HG03469 (cell line): ENCODE measurements at regions not wholly inside any gene's neighbourhood (a gene's known extent, or its start where the extent isn't known, plus 50 kb on each side); places are given as distances from the start of the nearest gene placed in this dataset.
A peak's percentile ranks its signal among the peaks of the same experiment; 100 is the strongest.

Source experiments
- ATAC-seq: cut with Tn5 transposase; IDR thresholded peaks from one replicate; pipeline ENCODE4 v1.9.1; 2021; ENCODE audit warnings: mild to moderate bottlenecking, moderate library complexity, moderate number of reproducible peaks; ENCODE audit not compliant: unreplicated experiment

DNA sequence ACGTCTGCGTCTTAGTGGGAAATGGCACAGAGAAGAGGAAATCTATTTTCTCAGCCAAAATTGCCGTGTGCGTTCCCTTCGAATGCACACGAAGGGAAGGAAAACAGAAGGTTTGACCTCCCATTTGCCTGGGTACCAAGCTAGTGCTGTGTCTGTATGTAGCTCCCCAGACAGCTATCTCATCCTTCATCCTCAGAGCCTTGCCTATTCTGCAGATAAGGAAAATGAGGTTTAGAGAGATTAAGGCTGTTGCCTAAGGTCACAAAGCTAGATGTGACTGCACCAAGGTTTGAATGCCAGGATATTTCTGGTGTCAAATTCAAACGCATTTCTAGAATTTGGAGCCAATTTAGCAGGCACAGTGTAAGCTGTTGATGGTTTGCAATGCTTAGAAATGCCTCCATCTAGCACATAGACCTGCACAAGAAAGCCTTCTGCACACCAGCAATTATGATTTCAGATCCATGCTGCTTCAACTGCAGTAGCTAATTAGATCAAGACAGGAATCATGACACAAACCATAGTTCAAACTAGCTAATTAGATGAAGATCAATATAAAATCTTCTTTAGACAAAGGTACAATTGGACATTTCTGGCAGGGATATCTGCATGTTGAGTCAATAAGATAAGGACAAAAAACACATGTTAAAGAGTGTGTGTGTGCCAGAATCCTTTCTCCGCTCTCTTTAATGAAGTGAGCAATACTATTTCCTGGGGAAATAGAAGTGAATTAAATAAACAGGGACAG is 115.1 kb downstream of the CMPK2 start:
- ATAC-seq, result no peak

DNA sequence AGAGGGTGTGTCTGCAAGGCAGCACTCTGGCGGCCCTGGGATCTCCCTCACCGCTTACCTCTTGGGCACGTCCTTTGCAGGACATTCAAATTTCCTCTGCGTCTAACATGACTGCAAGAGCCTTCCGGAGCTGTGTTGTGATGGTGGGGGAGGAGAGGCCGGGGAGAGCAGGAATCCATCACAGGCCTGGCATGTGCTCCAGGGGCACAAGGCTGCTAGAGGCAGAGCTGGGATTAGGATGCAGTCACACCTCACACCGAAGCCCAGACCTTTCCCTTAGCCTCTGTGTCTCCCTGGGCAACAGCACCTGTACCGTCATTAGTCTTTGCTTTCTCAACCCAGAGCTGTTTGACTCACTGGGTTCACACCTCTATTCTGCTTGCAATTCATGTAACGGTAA is 111.3 kb downstream of the CMPK2 start:
- ATAC-seq, result no peak

DNA sequence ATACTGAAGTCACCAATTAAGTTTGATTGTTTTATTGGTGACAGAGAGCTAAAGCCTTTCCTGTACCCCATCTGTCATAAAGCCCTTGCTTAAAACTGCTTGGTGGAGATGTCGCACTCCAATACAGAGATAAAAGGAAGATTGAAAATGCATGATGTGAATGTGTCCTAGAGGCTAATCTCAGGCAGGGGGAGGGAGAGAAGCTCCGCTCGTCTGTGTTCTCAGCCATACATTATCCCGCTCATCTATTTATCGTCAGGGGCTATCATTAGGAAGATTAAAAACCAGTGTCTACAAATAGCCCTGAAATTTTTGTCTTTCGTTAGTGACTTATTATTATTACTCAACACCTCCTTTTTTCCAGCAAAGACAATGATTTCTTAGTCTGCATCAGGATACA is 110.3 kb downstream of the CMPK2 start:
- ATAC-seq, result no peak

DNA sequence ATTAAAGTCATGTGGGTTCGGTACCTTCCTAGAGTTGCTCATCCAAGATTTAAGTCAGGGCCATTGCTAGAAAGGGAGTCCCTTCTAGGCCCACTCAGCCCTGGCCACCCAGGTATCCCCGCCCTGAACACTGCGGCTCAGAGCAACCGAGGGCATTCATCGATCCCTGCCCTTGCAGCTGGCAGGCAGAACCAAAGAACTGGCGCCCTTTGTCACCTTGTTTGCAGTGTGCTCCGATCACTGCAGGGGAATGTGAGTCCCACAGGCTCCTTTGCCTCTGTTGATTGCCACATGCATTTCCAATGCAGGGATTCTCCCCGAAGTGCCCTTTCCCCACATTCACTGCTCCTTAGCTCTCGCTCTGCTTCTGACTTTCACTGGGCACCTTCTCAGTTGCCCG is 108.5 kb downstream of the CMPK2 start:
- no peak for ATAC-seq

DNA sequence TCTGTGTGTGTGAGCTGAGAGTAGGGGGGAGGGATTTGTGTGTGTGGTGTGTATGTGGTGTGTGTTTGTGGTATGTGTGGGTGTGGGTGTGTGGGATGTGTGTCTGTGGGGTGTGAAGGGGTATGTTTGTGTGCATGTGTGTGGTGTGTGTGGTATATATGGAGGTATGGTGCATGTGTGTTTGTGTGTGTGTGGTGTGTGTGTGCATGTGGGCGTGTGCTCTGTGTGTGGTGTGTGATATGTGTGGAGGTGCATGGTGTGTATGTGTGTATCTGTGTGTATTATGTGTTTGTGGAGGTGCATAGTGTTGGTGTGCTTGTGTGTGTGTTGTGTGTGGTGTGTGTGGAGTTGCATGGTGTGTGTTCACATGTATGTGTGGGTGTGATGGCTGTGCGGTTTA is 106.0 kb downstream of the CMPK2 start:
- no peak for ATAC-seq

DNA sequence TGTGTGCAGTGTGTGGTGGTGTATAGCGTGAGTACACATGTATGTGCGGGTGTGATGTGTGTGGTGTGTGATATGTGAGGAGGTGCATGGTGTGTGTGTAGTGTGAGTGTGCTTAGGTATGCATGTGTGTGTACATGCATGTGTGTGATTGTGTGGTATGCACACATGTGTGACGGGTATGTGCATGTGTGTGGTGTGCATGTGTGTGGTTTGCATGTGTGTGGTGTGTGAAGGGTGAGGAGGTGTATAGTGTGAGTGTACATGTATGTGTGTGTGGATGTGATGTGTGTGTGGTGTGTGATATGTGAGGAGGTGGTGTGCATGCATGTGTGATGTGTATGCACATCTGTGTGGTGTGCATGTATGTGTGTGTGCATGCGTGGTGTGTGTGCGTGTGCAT is 105.6 kb downstream of the CMPK2 start:
- no peak for ATAC-seq

DNA sequence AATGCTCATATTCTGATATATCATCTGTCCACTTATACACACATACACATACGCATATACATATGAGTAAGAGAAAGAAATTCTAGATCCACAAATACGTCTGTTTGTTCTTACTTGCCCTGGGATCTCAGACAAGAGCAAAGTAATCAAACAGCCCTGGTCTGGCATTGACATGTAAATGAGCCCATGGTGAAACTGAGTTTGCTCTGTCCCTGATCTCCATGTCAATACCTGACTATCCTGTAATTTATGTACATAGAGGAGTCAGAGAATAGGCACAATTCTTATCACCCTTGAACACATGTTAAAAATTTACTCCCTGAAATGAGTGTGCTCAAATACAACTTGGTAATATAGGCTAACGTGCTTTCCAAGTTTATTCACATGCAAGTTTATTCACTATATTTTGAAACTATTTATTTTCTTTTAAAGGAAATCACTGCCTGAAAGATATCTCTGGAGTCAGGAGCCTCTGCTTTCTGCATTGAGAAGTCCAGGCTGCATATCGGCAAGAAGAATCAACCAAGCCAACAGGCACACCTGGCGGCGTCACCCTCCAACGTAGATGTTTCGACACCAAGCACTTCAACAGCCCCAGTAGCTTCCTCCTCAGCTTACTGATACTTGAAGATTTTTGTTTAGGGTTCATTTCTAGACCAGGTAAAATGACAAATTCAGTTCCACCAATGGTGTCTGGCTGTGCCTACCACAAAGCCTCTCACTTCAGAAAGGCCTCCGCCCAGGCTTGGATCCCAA is 100.6 kb downstream of the CMPK2 start:
- ATAC-seq, result no peak

DNA sequence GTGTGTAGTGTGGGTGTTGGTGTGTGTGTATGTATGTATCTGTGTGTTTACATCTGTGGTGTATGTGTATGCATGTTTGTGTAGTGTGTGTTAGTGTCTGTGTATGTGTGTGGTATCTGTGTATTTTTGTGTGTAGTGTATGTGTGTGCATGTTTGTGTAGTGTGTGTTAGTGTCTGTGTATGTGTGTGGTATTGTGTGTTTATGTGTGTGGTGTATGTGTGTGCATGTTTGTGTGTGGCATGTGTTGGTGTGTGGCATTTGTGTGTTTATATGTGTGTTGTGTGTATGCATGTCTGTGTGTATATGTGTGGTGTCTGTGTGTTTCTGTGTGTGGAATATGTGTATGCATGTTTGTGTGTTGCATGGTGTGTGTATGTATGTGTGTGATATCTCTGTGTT is 96.4 kb downstream of the CMPK2 start:
- ATAC-seq, result no peak

DNA sequence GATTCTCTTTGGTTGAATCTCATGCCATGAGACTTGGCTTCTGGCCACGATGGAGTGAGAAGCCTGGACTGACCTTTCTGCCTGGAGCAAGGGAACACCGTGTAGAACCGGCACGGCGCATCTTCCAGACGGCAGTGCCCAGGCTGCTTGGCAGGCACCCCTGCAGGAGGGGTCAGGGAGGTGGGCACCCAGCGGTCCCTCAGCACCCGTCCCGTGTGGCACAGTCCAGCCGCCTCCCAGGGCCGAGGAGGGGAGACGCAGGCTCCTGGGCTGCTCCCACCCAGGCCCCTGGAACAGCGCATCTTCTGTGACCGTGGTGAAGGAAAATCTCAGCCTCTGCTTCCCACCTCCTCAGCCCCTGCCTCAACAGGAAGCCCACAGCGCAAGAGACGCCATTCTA is 95.7 kb downstream of the CMPK2 start:
- no peak for ATAC-seq

DNA sequence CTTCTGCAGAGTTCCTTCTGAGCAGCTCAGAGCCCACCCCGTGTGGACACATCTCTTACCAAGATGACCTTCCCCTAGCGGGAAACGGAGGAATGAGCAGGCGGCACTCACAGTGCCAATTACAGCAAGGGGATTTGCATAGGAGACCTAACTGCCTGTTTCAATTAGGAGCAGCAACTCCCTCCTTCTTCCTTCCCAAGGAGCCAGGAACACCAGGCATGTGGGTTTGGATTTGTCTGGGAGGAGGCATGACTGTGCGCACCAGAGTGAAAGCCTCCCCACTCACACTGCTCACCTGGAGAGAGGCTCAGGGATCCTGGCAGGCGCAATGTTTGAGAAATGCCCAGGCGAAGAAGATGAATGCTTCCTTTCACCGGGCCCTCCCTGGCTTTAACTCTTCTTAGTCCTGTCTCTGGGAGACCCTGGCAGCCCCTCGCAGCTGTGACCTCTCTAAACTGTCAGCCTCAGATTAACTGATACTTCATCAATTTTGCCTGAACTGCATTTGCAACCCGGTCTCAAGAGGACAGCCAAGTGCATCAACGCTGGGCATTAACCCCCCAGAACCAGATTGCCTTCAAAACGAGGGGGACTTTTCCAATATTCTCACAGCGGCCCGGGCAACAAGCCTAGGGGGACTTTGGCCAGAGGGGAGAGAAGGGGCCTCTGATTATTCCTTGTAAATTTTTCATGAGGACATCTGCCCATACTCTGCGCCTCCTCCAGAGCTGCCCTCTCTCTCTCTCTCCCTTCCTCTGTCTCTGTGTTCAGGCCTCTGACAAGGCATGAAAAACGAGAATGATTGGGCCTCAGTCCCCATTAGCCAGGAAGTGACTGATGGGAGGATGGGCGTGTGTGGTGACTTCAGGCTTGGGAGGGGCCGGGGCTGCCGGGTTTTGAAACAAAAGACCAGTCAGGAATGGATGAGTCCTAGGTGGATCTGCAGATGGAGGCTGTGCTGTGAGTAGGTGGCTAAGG is 93.8 kb downstream of the CMPK2 start:
- no peak for ATAC-seq

DNA sequence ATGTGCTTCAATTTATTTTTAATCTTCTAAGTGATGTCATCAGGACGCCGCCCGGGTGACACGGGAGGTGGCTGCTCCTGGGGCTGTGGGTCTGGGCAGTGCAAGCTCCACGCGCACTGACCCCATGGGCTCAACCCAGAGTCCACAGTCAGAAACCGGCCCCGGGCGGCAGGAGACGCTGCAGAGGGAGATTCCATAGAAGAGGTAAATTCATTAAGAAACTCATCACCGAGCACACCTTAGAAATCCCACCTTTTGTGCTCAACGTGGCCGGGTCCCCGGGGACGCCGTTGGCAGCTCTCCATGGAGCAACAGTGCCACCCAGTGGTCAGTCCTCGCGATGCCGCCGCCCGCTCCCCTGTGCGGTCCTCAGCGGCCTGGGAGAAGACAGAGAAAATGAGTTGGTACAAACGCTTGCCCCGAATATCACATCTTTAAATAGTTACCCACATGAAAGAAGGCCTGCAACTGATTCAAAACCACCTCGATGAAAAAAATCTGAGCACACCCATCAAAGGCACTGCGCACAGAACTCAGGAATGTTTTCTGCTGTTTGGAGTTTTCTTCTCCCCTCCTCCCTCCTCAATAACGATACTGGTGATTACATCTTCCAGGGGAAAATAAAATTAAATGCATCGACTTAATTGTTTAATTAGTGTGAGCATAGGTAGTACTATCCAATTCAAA is 92.6 kb downstream of the CMPK2 start:
- ATAC-seq, result peak; percentile 72

DNA sequence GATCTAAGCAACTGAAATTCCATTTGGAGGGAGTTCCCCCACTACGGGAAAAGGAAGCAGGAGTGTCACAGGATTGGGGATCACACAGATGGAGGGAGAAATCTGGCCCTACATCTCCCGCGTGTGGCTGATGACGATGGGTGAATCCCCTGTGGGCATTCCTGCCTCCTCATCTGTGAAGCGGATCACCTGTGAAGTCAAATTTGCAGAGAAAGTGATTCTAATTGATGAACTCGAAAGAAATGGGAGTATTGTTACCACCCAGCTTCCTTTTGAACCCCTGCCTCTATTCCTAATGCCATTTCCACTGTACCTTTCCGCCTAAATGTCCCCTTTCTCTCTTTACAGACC is 92.0 kb downstream of the CMPK2 start:
- no peak for ATAC-seq

DNA sequence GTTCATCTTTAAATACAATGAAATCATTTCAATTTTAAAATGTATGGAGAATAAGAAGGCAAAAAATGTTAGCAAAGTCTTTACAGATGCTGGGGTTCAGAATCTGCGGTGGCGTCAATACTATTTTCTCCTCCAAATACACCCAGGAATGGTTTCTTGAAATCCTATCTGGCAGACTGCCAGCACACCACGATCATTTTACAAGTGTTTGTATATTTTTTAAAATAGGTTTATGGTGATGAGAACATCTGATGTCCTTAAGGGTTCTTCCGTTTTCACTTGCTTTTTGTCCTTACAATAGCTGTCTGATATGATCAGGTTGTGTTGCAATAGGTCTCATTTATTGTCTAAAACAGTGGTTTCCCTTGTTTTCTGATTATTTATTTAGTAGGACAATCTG is 89.6 kb downstream of the CMPK2 start:
- no peak for ATAC-seq

DNA sequence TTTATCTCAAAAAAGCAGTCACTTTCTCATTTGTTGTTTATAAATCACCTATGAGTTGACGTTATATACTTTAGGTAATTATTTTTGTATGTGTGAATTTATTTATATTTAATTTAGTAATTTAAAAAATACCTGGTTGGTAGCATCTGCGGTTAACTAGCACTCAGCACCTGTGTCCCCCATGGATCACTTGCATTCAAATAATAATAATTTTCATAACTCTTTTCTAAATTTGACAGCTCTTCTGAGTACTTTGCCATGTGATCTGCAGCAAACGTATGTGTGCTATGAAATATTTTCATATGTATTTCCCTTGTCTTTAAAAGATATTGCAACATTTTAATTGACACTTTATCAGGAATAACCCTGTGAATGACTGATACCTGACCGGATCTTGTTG is 88.1 kb downstream of the CMPK2 start:
- ATAC-seq, result no peak

DNA sequence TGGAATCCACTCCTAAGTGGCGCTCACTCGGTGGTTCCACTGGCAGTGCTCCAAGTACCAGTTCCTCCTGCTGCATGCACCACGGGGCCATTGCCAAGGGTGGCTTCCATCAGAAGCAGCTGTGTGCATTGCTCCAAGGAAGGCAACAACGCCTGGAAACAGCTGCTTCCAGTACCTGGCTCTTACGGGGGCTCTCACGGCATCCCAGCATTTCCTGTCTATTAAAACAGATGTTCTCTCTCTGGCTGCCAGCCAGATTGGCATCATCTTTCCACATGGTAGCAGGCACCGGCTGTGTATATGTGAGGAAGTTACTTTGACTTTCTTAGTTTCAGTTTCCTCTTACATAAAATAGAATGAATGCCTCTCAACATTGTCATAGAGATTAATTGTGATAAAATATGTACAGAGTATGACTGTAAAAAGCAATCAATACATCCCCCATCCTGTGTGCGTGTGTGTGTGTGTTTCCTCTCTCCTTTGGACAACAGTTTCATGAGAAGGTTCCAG is 84.9 kb downstream of the CMPK2 start:
- peak; percentile 83 for ATAC-seq

DNA sequence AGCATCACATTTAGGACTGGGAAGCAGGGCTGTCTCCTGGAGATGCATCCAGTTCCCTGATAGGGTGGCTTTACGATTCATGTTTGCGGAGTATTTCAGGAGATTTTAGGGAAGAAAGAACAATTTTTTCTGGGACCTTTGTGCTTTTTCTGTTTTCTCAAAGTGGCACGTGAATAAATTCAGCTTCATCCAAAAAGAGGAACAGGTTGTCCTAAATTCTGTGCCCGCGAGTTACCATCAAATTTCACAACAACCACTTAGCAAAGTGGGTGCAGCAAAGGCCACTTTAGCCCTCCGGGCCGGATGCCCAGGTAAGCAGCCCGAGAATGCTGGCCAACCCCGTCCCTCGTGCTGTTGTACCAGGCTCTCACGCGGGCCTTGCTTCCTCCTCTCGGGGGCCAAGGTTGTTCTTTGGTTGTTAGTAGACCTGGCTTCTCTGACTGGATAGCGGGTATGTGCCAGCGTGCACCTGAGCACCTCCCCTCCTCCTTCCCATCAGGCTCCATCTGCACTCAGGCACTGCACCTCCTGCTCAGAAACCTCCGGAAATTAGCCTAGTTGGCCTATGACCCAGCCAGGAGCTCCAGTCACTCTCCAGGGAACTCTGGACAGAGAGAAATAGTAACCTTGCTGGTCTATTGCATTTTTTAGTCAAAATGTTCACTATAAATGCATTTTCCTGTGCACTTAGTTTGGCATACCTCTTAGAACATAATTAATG is 83.0 kb downstream of the CMPK2 start:
- ATAC-seq, result no peak

DNA sequence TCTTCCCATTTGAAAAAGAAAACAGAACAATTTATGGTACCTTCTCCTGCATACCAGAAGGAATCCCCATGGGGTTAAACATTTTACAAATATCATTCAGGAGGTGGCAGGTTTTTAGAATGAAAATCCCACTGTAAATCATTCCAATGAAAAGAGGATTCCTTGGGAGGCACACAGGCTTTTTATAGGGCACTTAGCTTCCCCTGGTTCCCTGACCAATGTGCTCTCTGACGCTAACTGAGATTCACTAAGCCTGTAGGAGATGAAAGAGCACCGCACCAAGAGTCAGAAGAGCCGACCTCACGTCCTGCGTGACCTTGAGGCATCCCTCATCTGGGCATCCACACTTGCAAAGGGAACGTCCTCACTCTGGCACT is 82.5 kb downstream of the CMPK2 start:
- ATAC-seq, result no peak

DNA sequence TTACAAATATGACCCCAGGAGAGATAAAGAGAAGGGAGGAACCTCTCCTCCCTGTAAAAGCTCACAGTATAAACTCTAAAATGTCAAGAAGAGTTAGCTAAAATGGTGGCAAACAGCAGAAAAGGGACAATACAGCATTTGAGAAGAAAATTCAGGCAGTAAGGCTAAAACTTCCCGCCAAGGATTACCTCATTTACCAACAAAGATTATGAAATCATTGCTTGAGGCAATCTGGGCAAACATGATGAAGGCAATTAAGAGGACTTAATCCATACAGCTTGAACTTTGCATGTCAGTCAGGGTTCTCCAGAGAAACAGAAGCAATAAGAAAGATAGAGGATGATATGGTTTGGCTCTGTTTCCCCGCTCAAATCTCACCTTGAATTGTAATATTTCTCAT is 81.4 kb downstream of the CMPK2 start:
- no peak for ATAC-seq

DNA sequence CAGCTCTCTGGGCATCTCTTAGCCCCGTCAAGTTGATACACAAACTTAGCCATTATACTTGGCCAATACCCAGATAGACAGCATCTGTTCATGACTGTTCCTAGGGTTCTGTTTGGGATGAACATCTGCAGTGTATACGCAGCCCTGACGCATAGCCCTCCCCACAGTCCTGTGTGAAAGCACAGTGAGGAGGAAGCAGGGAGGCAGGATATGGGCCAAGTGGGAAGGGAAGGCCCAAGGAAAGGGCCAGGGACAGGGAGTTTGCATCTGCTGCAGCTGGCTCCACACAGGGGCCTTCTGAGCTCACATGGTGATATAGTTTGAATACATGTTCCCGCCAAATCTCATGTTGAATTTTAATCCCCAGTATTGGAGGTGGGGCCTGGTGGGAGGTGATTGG is 80.2 kb downstream of the CMPK2 start:
- no peak for ATAC-seq

DNA sequence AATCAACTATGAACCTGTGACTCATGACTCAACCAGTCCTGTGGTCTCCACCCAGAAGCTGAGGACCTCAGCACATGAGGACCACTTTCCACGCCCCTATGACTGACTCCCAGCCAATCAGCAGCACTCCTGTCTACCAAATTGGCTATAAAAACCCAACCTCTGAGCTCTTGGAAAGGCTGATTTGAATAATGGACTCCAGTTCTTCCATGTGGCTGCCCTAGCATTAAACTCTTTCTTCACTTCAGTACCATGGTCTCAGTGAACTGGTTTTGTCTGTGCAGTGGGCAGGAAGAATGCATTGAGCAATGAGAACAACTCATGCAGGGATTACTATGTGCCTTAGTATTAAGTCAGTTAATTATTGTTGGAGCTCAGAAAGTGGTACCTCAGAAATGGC is 78.3 kb downstream of the CMPK2 start:
- no peak for ATAC-seq
